ENCODE measurements at regions not wholly inside any gene's neighbourhood (a gene's known extent, or its start where the extent isn't known, plus 50 kb on each side); places are given as distances from the start of the nearest gene placed in this dataset.

DNA sequence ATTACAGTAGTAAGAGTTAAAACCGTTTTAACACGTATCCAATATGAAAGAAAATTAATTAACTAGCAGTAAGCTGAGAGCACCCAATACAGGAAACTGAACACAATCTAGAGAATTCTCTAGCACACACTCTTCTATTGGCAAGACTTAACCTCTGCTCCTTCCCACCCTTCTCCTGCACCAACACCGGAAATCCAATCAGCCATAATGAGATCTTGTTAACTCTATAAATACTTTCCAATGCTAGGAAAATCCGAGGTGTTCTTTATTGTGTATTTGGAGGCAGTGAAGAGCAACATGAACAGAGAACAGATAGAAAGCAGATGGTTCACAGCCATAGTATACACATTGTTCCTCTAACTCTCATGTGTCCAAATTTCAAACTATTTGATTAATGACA, 591.7 kb downstream of the CETN3 start:
- no peak overlapping the region for H3K4me3 ChIP-seq (ENCODE audit: extremely low read depth in 1 of 4, insufficient read depth in 2 of 4, low read depth in 3 of 4, low read length in 4 of 4)
- no peak overlapping the region for H3K4ac ChIP-seq (replicated peaks; ENCODE audit: insufficient read length, low read depth, low read length)
- no peak overlapping the region for H4K8ac ChIP-seq (ENCODE audit: extremely low read depth, insufficient read depth, low read length)
- POLR2A ChIA-PET (ENCODE audit: partially characterized antibody), result no interaction called here
- H2BK12ac ChIP-seq (ENCODE audit: low read depth, low read length), result no peak overlapping the region
- WGBS, 2 experiments (ENCODE audit: extremely low coverage in 1 of 2, insufficient coverage in 1 of 2, insufficient read length in 1 of 2, insufficient replicate concordance in 2 of 2, low coverage in 1 of 2, low lambda C conversion rate in 2 of 2, missing lambda C conversion rate in 1 of 2), result 92% methylated on average over 4 of the region's 4 CpGs; no CpG with 5 or more reads in 1 of the 2 experiments
- H3K27ac ChIP-seq (ENCODE audit: low read depth, low read length), result no peak overlapping the region
- no peaks in the 10 kb centered on the region for H3K27me3 ChIP-seq (replicated peaks in 1 of 4; ENCODE audit: control insufficient read depth in 3 of 4, extremely low read depth in 1 of 4, insufficient read depth in 3 of 4, low read length in 3 of 4)
- no peaks in the 10 kb centered on the region for H3K4me1 ChIP-seq (replicated peaks in 1 of 4; ENCODE audit: control insufficient read depth in 3 of 4, insufficient read depth in 4 of 4, low read length in 3 of 4)
- H2BK20ac ChIP-seq (ENCODE audit: low read length), result no peak overlapping the region
- H3K9me3 ChIP-seq (ENCODE audit: insufficient read depth in 2 of 2, low read depth in 1 of 2, low read length in 1 of 2), result no peaks in the 10 kb centered on the region
- H3K36me3 ChIP-seq (ENCODE audit: control insufficient read depth in 2 of 4, insufficient read depth in 4 of 4, low read length in 3 of 4), result no peaks in the 10 kb centered on the region; a peak in 1 of 8 replicates
- H4K20me1 ChIP-seq (replicated peaks in 1 of 2; ENCODE audit: control insufficient read depth in 1 of 2, insufficient read depth in 2 of 2, low read length in 2 of 2), result no peaks in the 10 kb centered on the region
- H3K79me1 ChIP-seq (ENCODE audit: low read depth, low read length), result no peaks in the 10 kb centered on the region
- no peak overlapping the region for H3K18ac ChIP-seq (ENCODE audit: extremely low read depth, low read length)
- no peak overlapping the region for H3K14ac ChIP-seq (ENCODE audit: insufficient read length)
- no peak overlapping the region for H2BK5ac ChIP-seq (ENCODE audit: low read depth, low read length)
- DNase-seq (ENCODE audit: low read depth in 1 of 2, low spot score in 2 of 2), result no peak
- H3K23ac ChIP-seq (ENCODE audit: insufficient read length), result no peak overlapping the region
- no peak overlapping the region for H2AFZ ChIP-seq (ENCODE audit: low read length)
- H2BK15ac ChIP-seq (ENCODE audit: low read length), result no peak overlapping the region
- H4K91ac ChIP-seq (replicated peaks; ENCODE audit: insufficient read length, low read length), result no peak overlapping the region
- no peak overlapping the region for H3K56ac ChIP-seq (replicated peaks; ENCODE audit: insufficient read length, low read depth, low read length)
- CTCF ChIA-PET (ENCODE audit: partially characterized antibody), result interaction anchor here (0.9 kb wide), 1 partner anchor 230 kb away, joined by 4 read pairs; no protein-coding TSS in a partner anchor
- H3K23me2 ChIP-seq (ENCODE audit: low read depth, low read length), result no peaks in the 10 kb centered on the region
- H4K5ac ChIP-seq (ENCODE audit: insufficient read length, low read depth, low read length), result no peak overlapping the region
- H2AK5ac ChIP-seq (ENCODE audit: low read depth, low read length), result no peak overlapping the region
- no peak overlapping the region for H3K4me2 ChIP-seq (ENCODE audit: insufficient read depth in 1 of 2, low read depth in 2 of 2, low read length in 2 of 2)
- no peaks in the 10 kb centered on the region for H3K79me2 ChIP-seq (ENCODE audit: control insufficient read depth in 1 of 2, insufficient read depth in 2 of 2, low read length in 2 of 2)
- FAIRE-seq, result no peak
- TF ChIP-seq SIX5 (IDR thresholded peaks at IDR 0.05; ENCODE audit: low read depth, low read length) (no peak), GABPA (IDR thresholded peaks at IDR 0.05; ENCODE audit: borderline replicate concordance, insufficient read depth, low read length) (no peak), SUZ12 (IDR thresholded peaks at IDR 0.05; ENCODE audit: low read length) (no peak), CBX8 (IDR thresholded peaks at IDR 0.05; ENCODE audit: borderline replicate concordance, low read depth, low read length) (no peak), ASH2L (IDR thresholded peaks at IDR 0.05; ENCODE audit: low read length) (no peak)
- no peak overlapping the region for H2BK120ac ChIP-seq (replicated peaks; ENCODE audit: low read depth, low read length)
- H3K9ac ChIP-seq (replicated peaks in 1 of 4; ENCODE audit: extremely low read depth in 1 of 4, low read depth in 3 of 4, low read length in 3 of 4), result no peak overlapping the region
